ENCODE measurements at regions not wholly inside any gene's neighbourhood (a gene's known extent, or its start where the extent isn't known, plus 50 kb on each side); places are given as distances from the start of the nearest gene placed in this dataset.

GRCh38 chr14:37665479-37665878 is 70.0 kb downstream of the TTC6 start:
- CTCF ChIA-PET: interaction anchor here (0.6 kb wide), 1 partner anchor 8 kb away, joined by 8 read pairs; no protein-coding TSS in a partner anchor

GRCh38 chr14:37665951-37666350 is 70.5 kb downstream of the TTC6 start:
- DNase-seq (ENCODE audit: extremely low spot score): no peak
- CTCF ChIA-PET: no interaction called here
- TF ChIP-seq FOXK2 (IDR thresholded peaks at IDR 0.05) (no peak), FOXA1 (IDR thresholded peaks at IDR 0.05) (no peak), ARNT (IDR thresholded peaks at IDR 0.05) (no peak)
- POLR2A ChIA-PET: no interaction called here

More at GRCh38 chr14:37665479-37665878, 70.0 kb downstream of the TTC6 start:
- no peak for TF ChIP-seq FOXK2 (IDR thresholded peaks at IDR 0.05)
- no peak for TF ChIP-seq SP1 (IDR thresholded peaks at IDR 0.05)
- TF ChIP-seq HDGF (IDR thresholded peaks at IDR 0.05; ENCODE audit: borderline replicate concordance): no peak
- no peak for TF ChIP-seq TARDBP (IDR thresholded peaks at IDR 0.05)
- no peak for TF ChIP-seq ELF4 (IDR thresholded peaks at IDR 0.05)
- no peak for TF ChIP-seq FOXM1 (IDR thresholded peaks at IDR 0.05; ENCODE audit: borderline replicate concordance)
- TF ChIP-seq NFRKB (IDR thresholded peaks at IDR 0.05): no peak
- TF ChIP-seq LEF1 (IDR thresholded peaks at IDR 0.05; ENCODE audit: borderline replicate concordance): no peak
- no peak for TF ChIP-seq PKNOX1 (IDR thresholded peaks at IDR 0.05)
- POLR2A ChIA-PET: no interaction called here
- DNase-seq (ENCODE audit: extremely low spot score): no peak

GRCh38 chr14:37668646-37669045 is 73.2 kb downstream of the TTC6 start:
- DNase-seq (ENCODE audit: extremely low spot score): no peak

GRCh38 chr14:37669242-37669641 is 73.8 kb downstream of the TTC6 start:
- no peak for TF ChIP-seq FOXA1 (IDR thresholded peaks at IDR 0.05)
- TF ChIP-seq HDGF (IDR thresholded peaks at IDR 0.05; ENCODE audit: borderline replicate concordance): no peak
- CTCF ChIA-PET: no interaction called here
- POLR2A ChIA-PET: no interaction called here
- no peak for DNase-seq (ENCODE audit: extremely low spot score)

More at GRCh38 chr14:37668646-37669045, 73.2 kb downstream of the TTC6 start:
- TF ChIP-seq CTBP1 (IDR thresholded peaks at IDR 0.05; ENCODE audit: borderline replicate concordance) (no peak), L3MBTL2 (conservative IDR thresholded peaks at IDR 0.05) (no peak), LEF1 (IDR thresholded peaks at IDR 0.05; ENCODE audit: borderline replicate concordance) (no peak), ELF4 (IDR thresholded peaks at IDR 0.05) (no peak), NFRKB (IDR thresholded peaks at IDR 0.05) (no peak), TARDBP (IDR thresholded peaks at IDR 0.05) (no peak), HDGF (IDR thresholded peaks at IDR 0.05; ENCODE audit: borderline replicate concordance) (no peak), FOXK2 (IDR thresholded peaks at IDR 0.05) (no peak), PKNOX1 (IDR thresholded peaks at IDR 0.05) (no peak), SUZ12 (IDR thresholded peaks at IDR 0.05) (no peak), FOXA1 (IDR thresholded peaks at IDR 0.05) (no peak)
- CTCF ChIA-PET: no interaction called here
- POLR2A ChIA-PET: no interaction called here

- TF ChIP-seq TARDBP (IDR thresholded peaks at IDR 0.05) (no peak), ELF4 (IDR thresholded peaks at IDR 0.05) (no peak), FOXM1 (IDR thresholded peaks at IDR 0.05; ENCODE audit: borderline replicate concordance) (no peak), FOXA1 (IDR thresholded peaks at IDR 0.05) (no peak), NFRKB (IDR thresholded peaks at IDR 0.05) (no peak), L3MBTL2 (conservative IDR thresholded peaks at IDR 0.05) (no peak), ZNF384 (IDR thresholded peaks at IDR 0.05) (no peak), FOXK2 (IDR thresholded peaks at IDR 0.05) (no peak), HDGF (IDR thresholded peaks at IDR 0.05; ENCODE audit: borderline replicate concordance) (no peak), PKNOX1 (IDR thresholded peaks at IDR 0.05) (no peak), LEF1 (IDR thresholded peaks at IDR 0.05; ENCODE audit: borderline replicate concordance) (no peak), BHLHE40 (IDR thresholded peaks at IDR 0.05; ENCODE audit: borderline replicate concordance) (no peak), CTBP1 (IDR thresholded peaks at IDR 0.05; ENCODE audit: borderline replicate concordance) (no peak), ARNT (IDR thresholded peaks at IDR 0.05) (no peak), SUZ12 (IDR thresholded peaks at IDR 0.05) (no peak), SP1 (IDR thresholded peaks at IDR 0.05) (no peak)
- CTCF ChIA-PET: no interaction called here
- DNase-seq (ENCODE audit: extremely low spot score): no peak
- POLR2A ChIA-PET: no interaction called here
Measured at GRCh38 chr14:37673439-37673838, 78.0 kb downstream of the TTC6 start.

- ChIA-PET CTCF (no interaction called here), POLR2A (no interaction called here)
- TF ChIP-seq HDGF (IDR thresholded peaks at IDR 0.05; ENCODE audit: borderline replicate concordance): no peak
- no peak for TF ChIP-seq CTBP1 (IDR thresholded peaks at IDR 0.05; ENCODE audit: borderline replicate concordance)
- no peak for TF ChIP-seq LEF1 (IDR thresholded peaks at IDR 0.05; ENCODE audit: borderline replicate concordance)
- no peak for TF ChIP-seq NFRKB (IDR thresholded peaks at IDR 0.05)
- no peak for TF ChIP-seq SUZ12 (IDR thresholded peaks at IDR 0.05)
- TF ChIP-seq BHLHE40 (IDR thresholded peaks at IDR 0.05; ENCODE audit: borderline replicate concordance): no peak
- no peak for TF ChIP-seq FOXK2 (IDR thresholded peaks at IDR 0.05)
- TF ChIP-seq FOXM1 (IDR thresholded peaks at IDR 0.05; ENCODE audit: borderline replicate concordance): no peak
- no peak for TF ChIP-seq L3MBTL2 (conservative IDR thresholded peaks at IDR 0.05)
- no peak for TF ChIP-seq PKNOX1 (IDR thresholded peaks at IDR 0.05)
- no peak for TF ChIP-seq TARDBP (IDR thresholded peaks at IDR 0.05)
- TF ChIP-seq SP1 (IDR thresholded peaks at IDR 0.05): no peak
- TF ChIP-seq ELF4 (IDR thresholded peaks at IDR 0.05): no peak
- TF ChIP-seq ZNF384 (IDR thresholded peaks at IDR 0.05): no peak
- TF ChIP-seq ARNT (IDR thresholded peaks at IDR 0.05): no peak
- no peak for TF ChIP-seq FOXA1 (IDR thresholded peaks at IDR 0.05)
- no peak for DNase-seq (ENCODE audit: extremely low spot score)
Measured at GRCh38 chr14:37678916-37679315, 83.5 kb downstream of the TTC6 start.

Measured in HEK293T (cell line).